WERI-Rb-1 (cell line): ENCODE measurements at regions not wholly inside any gene's neighbourhood (a gene's known extent, or its start where the extent isn't known, plus 50 kb on each side); places are given as distances from the start of the nearest gene placed in this dataset.
A peak's percentile ranks its signal among the peaks of the same experiment; 100 is the strongest.

ENCODE experiments used
- DNase-seq: peaks from one replicate; pipeline ENCODE4 v3.0.0-alpha.2; 2020
- H3K27ac ChIP-seq: fragments of 250-450 bp; sonication (Bioruptor Pico); 2 replicates; pipeline ENCODE4 v1.5.1; 2020; ENCODE audit warnings: mild to moderate bottlenecking, moderate library complexity
- H3K27me3 ChIP-seq: fragments of 250-450 bp; sonication (Bioruptor Pico); 2 replicates; pipeline ENCODE4 v1.5.1; 2021; ENCODE audit warnings: mild to moderate bottlenecking, low read depth, moderate library complexity; ENCODE audit not compliant: insufficient read depth, severe bottlenecking
- H3K36me3 ChIP-seq: fragments of 250-450 bp; sonication (Bioruptor Pico); 2 replicates; pipeline ENCODE4 v1.5.1; 2020; ENCODE audit warnings: mild to moderate bottlenecking, moderate library complexity
- H3K4me3 ChIP-seq: 2 replicates; pipeline ENCODE4 v1.5.1; 2011; ENCODE audit warnings: low read depth, mild to moderate bottlenecking, control low read depth, low read length
- H3K9me3 ChIP-seq: fragments of 250-450 bp; sonication (Bioruptor Pico); 2 replicates; pipeline ENCODE4 v1.5.1; 2021; ENCODE audit warnings: mild to moderate bottlenecking, moderate library complexity; ENCODE audit not compliant: severe bottlenecking
- TF ChIP-seq, protein P1 (sequence below): IDR thresholded peaks from 2 replicates; pipeline ENCODE4 v1.5.1; 2011; ENCODE audit warnings: low read depth, mild to moderate bottlenecking, control low read depth, inconsistent platforms, low read length

DNA sequence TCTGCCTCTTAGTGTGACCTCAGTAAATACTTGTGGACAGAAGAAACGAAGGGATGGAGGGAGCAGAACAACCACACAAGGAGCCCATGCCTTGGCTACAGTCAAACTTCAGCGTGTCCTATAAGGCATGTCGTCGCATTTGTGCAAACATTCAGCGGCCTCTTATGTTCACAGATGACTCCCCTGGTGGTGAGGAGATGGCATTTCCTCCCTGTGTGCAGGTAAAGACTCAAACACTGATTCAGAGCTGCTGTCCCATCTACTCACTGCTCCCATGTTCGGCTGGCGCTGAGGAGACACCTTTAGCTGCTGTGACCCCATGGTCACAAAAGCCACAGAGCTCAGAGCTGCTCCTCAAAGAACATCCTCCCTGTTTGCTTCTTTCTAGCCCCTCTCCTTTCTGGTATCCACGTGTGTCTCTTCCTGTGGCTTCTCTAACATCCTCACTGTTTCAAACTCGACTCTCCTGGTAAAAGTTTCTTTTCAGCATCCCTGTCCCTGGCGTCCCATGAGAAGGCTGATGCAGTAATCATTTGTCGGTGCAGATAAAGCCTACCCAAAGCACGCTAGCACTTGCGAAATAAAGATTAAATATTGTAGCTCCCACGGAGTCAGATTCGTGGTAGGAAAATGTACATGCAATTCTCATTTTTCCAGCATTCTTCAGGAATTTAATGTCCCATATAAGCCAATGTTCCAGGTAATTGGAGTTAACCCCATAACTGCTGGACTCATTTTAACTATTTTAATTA is 124.9 kb upstream of the NEBL start:
- TF ChIP-seq, protein P1, sequence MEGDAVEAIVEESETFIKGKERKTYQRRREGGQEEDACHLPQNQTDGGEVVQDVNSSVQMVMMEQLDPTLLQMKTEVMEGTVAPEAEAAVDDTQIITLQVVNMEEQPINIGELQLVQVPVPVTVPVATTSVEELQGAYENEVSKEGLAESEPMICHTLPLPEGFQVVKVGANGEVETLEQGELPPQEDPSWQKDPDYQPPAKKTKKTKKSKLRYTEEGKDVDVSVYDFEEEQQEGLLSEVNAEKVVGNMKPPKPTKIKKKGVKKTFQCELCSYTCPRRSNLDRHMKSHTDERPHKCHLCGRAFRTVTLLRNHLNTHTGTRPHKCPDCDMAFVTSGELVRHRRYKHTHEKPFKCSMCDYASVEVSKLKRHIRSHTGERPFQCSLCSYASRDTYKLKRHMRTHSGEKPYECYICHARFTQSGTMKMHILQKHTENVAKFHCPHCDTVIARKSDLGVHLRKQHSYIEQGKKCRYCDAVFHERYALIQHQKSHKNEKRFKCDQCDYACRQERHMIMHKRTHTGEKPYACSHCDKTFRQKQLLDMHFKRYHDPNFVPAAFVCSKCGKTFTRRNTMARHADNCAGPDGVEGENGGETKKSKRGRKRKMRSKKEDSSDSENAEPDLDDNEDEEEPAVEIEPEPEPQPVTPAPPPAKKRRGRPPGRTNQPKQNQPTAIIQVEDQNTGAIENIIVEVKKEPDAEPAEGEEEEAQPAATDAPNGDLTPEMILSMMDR: peak; percentile 50
- DNase-seq: no peak

DNA sequence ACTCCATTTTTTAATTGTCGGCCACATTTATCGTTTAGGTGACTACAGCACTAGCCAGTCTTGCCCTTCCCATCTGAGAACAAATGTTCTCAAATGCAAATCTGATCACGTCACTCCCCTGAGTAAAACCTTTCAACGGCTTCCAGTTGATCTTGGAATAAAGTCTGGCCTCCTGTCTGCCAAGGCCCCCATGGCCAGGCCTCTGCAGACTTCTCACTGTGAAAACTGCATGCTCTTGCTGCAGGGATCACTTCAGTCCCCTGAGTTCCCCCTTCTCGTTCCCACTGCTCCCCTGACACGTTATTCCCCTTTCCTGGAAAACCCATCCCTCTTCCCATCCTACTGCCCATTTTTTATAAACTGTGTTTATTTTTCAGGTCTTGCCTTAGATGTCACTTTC is 124.1 kb upstream of the NEBL start:
- DNase-seq: no peak
- TF ChIP-seq, protein P1: no peak
- no peaks in the 10 kb centered on the region for H3K9me3 ChIP-seq
- no peak overlapping the region for H3K4me3 ChIP-seq
- no peak overlapping the region for H3K27ac ChIP-seq
- no peaks in the 10 kb centered on the region for H3K36me3 ChIP-seq
- H3K27me3 ChIP-seq: no peaks in the 10 kb centered on the region

More for the DNA sequence above, 124.9 kb upstream of the NEBL start:
- Histone ChIP-seq H3K36me3 (no peaks in the 10 kb centered on the region), H3K4me3 (no peak overlapping the region), H3K9me3 (no peaks in the 10 kb centered on the region), H3K27me3 (no peaks in the 10 kb centered on the region), H3K27ac (no peak overlapping the region)

DNA sequence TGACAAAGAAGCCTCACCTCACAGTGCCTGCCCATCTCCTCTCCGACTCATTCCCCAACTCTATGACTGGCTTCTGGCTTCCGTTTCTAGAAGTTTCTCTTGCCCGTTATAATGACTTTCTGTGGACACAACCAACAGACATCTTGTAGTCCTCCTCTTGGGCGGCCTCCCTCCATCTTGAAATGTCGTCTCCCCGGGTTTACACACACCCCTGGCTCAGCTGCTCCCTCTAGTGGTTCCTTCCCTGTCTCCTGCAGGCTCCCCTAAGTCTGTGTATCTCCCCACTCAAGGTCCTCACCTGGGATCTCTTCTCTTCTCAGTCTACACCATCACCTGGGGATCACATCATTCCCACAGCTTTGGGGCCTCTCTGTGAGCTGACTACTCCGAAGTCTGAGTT is 123.4 kb upstream of the NEBL start:
- no peaks in the 10 kb centered on the region for H3K9me3 ChIP-seq
- H3K4me3 ChIP-seq: no peak overlapping the region
- TF ChIP-seq, protein P1: peak; percentile 51
- H3K27ac ChIP-seq: no peak overlapping the region
- peak; percentile 61 for DNase-seq
- H3K27me3 ChIP-seq: no peaks in the 10 kb centered on the region
- H3K36me3 ChIP-seq: no peaks in the 10 kb centered on the region

DNA sequence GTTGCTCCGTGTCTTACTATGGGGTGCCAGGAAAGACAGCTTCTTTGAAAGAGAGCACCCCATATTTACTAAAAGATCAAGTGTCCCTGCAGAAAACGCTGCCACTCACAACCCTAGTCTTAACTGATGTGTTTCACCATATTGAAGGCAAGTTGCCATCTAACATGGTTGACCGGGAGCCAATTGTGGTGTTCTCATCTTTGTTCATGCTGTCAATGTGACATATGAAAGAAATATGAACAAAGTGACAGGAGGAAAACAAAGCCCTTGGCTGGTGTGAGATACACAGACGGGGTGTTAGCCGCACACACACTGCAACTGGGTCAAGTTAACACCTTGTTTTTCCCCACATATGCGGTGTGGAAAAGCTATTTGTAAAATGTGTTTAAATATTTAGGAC is 122.3 kb upstream of the NEBL start:
- Histone ChIP-seq H3K27ac (no peak overlapping the region), H3K4me3 (no peak overlapping the region), H3K9me3 (no peaks in the 10 kb centered on the region), H3K36me3 (no peaks in the 10 kb centered on the region), H3K27me3 (no peaks in the 10 kb centered on the region)
- no peak for DNase-seq
- TF ChIP-seq, protein P1: no peak

DNA sequence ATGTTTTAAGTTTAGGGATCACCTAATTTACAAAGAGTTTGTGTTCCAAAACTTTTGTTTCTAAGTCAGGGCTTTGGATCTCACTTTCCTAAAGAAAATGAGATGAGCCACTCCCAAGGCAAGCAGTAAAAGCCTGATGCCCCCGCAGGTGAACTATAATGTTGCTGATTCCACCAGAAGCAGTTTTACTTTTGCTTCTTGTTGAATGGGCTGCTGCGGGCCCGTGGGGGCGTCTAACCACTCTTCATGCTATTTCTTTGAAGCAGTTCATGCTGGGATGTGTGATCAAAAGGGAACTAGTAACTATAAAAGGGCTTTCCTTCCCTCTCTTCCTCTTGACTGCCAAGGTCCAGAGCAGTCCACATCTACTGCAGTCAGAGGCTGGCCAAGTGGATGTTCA is 118.7 kb upstream of the NEBL start:
- H3K9me3 ChIP-seq: no peaks in the 10 kb centered on the region
- TF ChIP-seq, protein P1: no peak
- H3K4me3 ChIP-seq: no peak overlapping the region
- no peak for DNase-seq
- no peaks in the 10 kb centered on the region for H3K36me3 ChIP-seq
- H3K27me3 ChIP-seq: no peaks in the 10 kb centered on the region
- H3K27ac ChIP-seq: no peak overlapping the region

DNA sequence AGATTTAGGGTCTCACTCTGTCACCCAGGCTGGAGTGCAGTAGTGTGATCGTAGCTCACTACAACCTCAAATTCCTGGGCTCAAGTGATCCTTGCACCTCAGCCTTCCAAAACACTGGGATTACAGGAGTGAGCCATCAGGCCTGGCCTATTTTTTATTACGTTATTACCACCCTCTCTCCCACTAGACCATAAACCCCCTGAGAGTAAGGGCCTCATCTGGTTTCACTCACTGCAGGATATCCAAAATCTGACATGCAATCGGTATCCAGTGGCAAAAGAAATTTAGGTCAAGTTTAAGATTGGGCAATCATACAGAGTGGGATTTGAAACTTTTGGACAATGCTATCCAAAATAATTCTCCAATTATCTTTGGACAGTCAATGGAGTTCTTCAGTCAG is 117.0 kb upstream of the NEBL start:
- no peak for DNase-seq
- Histone ChIP-seq H3K27ac (no peak overlapping the region), H3K36me3 (no peaks in the 10 kb centered on the region), H3K27me3 (no peaks in the 10 kb centered on the region), H3K9me3 (no peaks in the 10 kb centered on the region), H3K4me3 (no peak overlapping the region)
- TF ChIP-seq, protein P1: no peak
